ENCODE measurements at regions not wholly inside any gene's neighbourhood (a gene's known extent, or its start where the extent isn't known, plus 50 kb on each side); places are given as distances from the start of the nearest gene placed in this dataset.
"Not testable (repeated sequence)": the region's sequence is repeated elsewhere in the genome, so short reads cannot be mapped to it uniquely, and the experiment has no call there.

- TF ChIP-seq CTCF (IDR thresholded peaks at IDR 0.05), result no peak
- Histone ChIP-seq H3K27ac (no peak overlapping the region), H3K4me3 (no peak overlapping the region)
- DNase-seq (ENCODE audit: low spot score), result no peak
Observed at GRCh38 chr5:89327608-89328007, 444.6 kb upstream of the MEF2C start.

- Histone ChIP-seq H3K4me3 (no peak overlapping the region), H3K27ac (no peak overlapping the region)
- no peak for TF ChIP-seq CTCF (IDR thresholded peaks at IDR 0.05)
- no peak for DNase-seq (ENCODE audit: low spot score)
Observed at GRCh38 chr5:89324990-89325389, 442.0 kb upstream of the MEF2C start.

GRCh38 chr5:89320421-89321277 is 437.7 kb upstream of the MEF2C start:
- no peak for DNase-seq (ENCODE audit: low spot score)
- no peak overlapping the region for H3K4me3 ChIP-seq
- no peak overlapping the region for H3K27ac ChIP-seq
- TF ChIP-seq CTCF (IDR thresholded peaks at IDR 0.05), result no peak

GRCh38 chr5:89317838-89318237 is 434.9 kb upstream of the MEF2C start:
- H3K4me3 ChIP-seq; H3K27ac ChIP-seq; DNase-seq (ENCODE audit: low spot score): not testable (repeated sequence)

- DNase-seq (ENCODE audit: low spot score), result no peak
- Histone ChIP-seq H3K4me3 (no peak overlapping the region), H3K27ac (no peak overlapping the region)
- TF ChIP-seq CTCF (IDR thresholded peaks at IDR 0.05), result no peak
Observed at GRCh38 chr5:89315286-89316100, 432.5 kb upstream of the MEF2C start.

- no peak for TF ChIP-seq CTCF (IDR thresholded peaks at IDR 0.05)
- Histone ChIP-seq H3K27ac (peak overlapping the region; percentile 36 to 44), H3K4me3 (no peak overlapping the region)
- DNase-seq (ENCODE audit: low spot score), result no peak
Observed at GRCh38 chr5:89313804-89314588, 431.0 kb upstream of the MEF2C start.

- no peak overlapping the region for H3K27ac ChIP-seq
- no peak for DNase-seq (ENCODE audit: low spot score)
- no peak overlapping the region for H3K4me3 ChIP-seq
- TF ChIP-seq CTCF (IDR thresholded peaks at IDR 0.05), result no peak
Observed at GRCh38 chr5:89313044-89313443, 430.1 kb upstream of the MEF2C start.
